Fibroblast of pulmonary artery (primary cell): ENCODE measurements at regions not wholly inside any gene's neighbourhood (a gene's known extent, or its start where the extent isn't known, plus 50 kb on each side); places are given as distances from the start of the nearest gene placed in this dataset.

Experiments
- DNase-seq: peaks from one replicate; pipeline ENCODE4 v3.0.0-alpha.2; 2010; ENCODE audit warnings: low read depth
- H3K4me3 ChIP-seq: replicated peaks from 2 replicates; pipeline ENCODE4 v1.5.1; 2011; ENCODE audit warnings: low read depth, mild to moderate bottlenecking, control low read depth, low read length, moderate library complexity
- CTCF ChIP-seq: IDR thresholded peaks from 2 replicates; pipeline ENCODE4 v1.5.1; 2011; ENCODE audit warnings: mild to moderate bottlenecking, control low read depth, low read length, inconsistent platforms; ENCODE audit errors: missing control alignments

- TF ChIP-seq CTCF = no peak
- H3K4me3 ChIP-seq = no peak overlapping the region
- DNase-seq = no peak
These were observed 155.5 kb downstream of the BACH1 start for GRCh38 chr21:29454179-29454578.

GRCh38 chr21:29462479-29462878 is 163.8 kb downstream of the BACH1 start:
- H3K4me3 ChIP-seq = no peak overlapping the region
- TF ChIP-seq CTCF = no peak
- DNase-seq = no peak

DNA sequence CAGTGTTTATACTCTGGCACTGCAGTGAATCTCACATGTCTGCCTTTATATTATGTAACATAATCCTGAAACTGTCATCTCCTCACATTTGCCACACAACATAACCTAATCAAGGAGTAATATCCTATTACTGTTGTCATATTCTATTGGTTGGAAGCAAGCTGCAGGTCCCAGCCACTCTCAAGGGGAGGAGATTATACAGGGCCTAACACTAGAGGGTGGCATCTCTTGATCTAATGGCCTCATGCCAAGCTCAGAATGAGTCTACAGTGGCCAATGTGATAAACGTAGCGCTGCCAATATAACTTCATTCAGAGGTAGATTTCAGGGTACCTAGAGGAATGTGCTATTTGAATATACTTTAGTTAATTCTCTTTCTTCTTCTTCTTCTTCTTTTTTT is 166.8 kb downstream of the BACH1 start:
- H3K4me3 ChIP-seq = no peak overlapping the region
- TF ChIP-seq CTCF = no peak
- no peak for DNase-seq

GRCh38 chr21:29466532-29466931 is 167.8 kb downstream of the BACH1 start:
- H3K4me3 ChIP-seq = no peak overlapping the region
- no peak for DNase-seq
- TF ChIP-seq CTCF = no peak

GRCh38 chr21:29470397-29470796 is 171.7 kb downstream of the BACH1 start:
- TF ChIP-seq CTCF = no peak
- no peak overlapping the region for H3K4me3 ChIP-seq
- no peak for DNase-seq

GRCh38 chr21:29473808-29474207 is 175.1 kb downstream of the BACH1 start:
- no peak for TF ChIP-seq CTCF
- no peak overlapping the region for H3K4me3 ChIP-seq
- DNase-seq = no peak

DNA sequence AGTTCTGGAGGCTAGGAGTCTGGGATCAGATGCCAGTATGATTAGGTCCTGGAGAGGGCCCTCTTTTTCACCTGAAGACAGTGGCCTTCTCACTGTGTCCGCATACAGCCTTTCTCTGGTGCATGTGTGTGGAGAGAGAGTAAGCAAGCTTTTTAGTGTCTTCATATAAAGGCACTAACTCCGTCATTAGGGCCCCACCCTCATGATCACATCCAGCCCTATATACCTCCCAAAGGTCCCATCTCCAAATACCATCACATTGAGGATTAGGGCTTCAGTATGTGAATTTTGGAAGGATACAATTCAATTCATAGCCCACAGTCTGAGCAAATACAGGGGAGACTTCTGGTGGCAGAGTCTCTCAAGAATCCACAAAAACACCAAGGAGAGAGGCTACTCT is 176.6 kb downstream of the BACH1 start:
- no peak for TF ChIP-seq CTCF
- H3K4me3 ChIP-seq = no peak overlapping the region
- DNase-seq = no peak
